BE2C (cell line): ENCODE measurements at regions not wholly inside any gene's neighbourhood (a gene's known extent, or its start where the extent isn't known, plus 50 kb on each side); places are given as distances from the start of the nearest gene placed in this dataset.

Experiments used
- DNase-seq: peaks from one replicate; pipeline ENCODE4 v3.0.0-alpha.2; 2020
- H3K27me3 ChIP-seq: fragments of 250-450 bp; sonication (Bioruptor Pico); 2 replicates; pipeline ENCODE4 v1.5.1; 2020; ENCODE audit warnings: mild to moderate bottlenecking
- H3K36me3 ChIP-seq: fragments of 250-450 bp; sonication (Bioruptor Pico); 2 replicates; pipeline ENCODE4 v1.5.1; 2020; ENCODE audit warnings: mild to moderate bottlenecking
- H3K4me1 ChIP-seq: fragments of 250-450 bp; sonication (Bioruptor Pico); 2 replicates; pipeline ENCODE4 v1.5.1; 2020
- H3K4me3 ChIP-seq: 2 replicates; pipeline ENCODE4 v1.5.1; 2011; ENCODE audit warnings: low read depth, low read length
- H3K9me3 ChIP-seq: fragments of 250-450 bp; sonication (Bioruptor Pico); 2 replicates; pipeline ENCODE4 v1.5.1; 2020
- TF ChIP-seq, protein P1 (sequence below): IDR thresholded peaks from 2 replicates; pipeline ENCODE4 v1.5.1; 2012; ENCODE audit warnings: mild to moderate bottlenecking, low read depth, low read length

DNA sequence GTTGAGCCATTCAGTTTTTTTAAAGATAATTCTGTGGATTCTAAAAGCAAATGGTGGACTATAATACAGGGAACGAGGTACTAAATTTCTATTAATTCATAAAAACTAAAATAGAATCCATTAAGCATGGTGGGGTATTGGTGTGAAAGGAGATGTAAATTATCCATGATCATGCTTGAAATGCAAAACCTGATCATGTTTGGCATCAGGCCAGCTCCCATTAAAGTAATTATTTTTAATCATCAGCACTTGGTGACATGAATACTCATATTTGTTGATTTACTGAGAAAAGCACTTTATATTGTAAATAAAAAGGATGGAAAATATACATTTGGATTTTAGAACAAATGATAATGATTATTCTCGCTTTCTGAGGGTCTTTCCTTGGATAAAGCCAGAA is 232.3 kb upstream of the MEIS1 start:
- Histone ChIP-seq H3K9me3 (no peaks in the 10 kb centered on the region), H3K4me1 (no peaks in the 10 kb centered on the region), H3K36me3 (no peaks in the 10 kb centered on the region), H3K27me3 (no peaks in the 10 kb centered on the region), H3K4me3 (no peak overlapping the region)
- TF ChIP-seq, protein P1, sequence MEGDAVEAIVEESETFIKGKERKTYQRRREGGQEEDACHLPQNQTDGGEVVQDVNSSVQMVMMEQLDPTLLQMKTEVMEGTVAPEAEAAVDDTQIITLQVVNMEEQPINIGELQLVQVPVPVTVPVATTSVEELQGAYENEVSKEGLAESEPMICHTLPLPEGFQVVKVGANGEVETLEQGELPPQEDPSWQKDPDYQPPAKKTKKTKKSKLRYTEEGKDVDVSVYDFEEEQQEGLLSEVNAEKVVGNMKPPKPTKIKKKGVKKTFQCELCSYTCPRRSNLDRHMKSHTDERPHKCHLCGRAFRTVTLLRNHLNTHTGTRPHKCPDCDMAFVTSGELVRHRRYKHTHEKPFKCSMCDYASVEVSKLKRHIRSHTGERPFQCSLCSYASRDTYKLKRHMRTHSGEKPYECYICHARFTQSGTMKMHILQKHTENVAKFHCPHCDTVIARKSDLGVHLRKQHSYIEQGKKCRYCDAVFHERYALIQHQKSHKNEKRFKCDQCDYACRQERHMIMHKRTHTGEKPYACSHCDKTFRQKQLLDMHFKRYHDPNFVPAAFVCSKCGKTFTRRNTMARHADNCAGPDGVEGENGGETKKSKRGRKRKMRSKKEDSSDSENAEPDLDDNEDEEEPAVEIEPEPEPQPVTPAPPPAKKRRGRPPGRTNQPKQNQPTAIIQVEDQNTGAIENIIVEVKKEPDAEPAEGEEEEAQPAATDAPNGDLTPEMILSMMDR = no peak
- no peak for DNase-seq

DNA sequence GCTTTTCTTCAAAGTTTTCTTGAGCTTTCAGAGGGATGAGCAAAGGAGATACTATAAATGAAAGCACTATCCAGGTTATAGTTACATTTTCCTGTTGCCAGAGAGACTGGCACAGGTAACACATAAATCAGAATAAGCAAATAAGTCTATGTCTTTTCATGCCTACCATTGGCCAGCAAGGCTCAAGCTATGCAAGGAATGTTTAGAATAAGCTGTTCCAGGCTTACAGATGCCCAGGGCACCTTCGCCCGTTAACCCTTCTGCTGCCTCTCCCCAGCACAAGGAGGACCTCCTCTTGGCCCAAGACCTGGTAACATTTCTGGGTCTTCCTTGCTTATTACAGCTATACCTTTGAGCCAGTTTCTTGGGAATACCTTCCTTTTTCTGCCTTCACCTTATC is 233.7 kb upstream of the MEIS1 start:
- no peaks in the 10 kb centered on the region for H3K36me3 ChIP-seq
- no peak overlapping the region for H3K4me3 ChIP-seq
- H3K9me3 ChIP-seq = no peaks in the 10 kb centered on the region
- H3K27me3 ChIP-seq = no peaks in the 10 kb centered on the region
- DNase-seq = no peak
- TF ChIP-seq, protein P1 = no peak
- no peaks in the 10 kb centered on the region for H3K4me1 ChIP-seq

DNA sequence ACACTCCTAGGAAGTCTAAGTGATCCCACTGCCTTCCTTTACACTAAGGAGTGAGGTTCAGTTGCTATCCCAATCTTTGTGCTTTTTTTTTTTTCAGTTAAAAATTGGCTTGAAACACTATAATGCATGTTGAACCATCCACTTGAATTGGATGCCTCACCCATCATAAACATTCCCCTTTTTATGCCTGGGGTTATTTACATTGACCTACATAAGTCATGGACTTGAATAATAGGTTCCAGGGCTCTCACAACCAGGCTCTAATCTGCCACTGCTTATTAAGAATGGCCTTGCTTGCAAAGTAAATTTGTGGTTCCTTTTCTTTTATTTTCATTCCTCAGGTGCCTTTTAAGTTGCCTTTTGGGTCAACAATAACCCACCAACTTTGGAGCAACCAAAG is 236.1 kb upstream of the MEIS1 start:
- TF ChIP-seq, protein P1 = no peak
- no peaks in the 10 kb centered on the region for H3K27me3 ChIP-seq
- no peaks in the 10 kb centered on the region for H3K9me3 ChIP-seq
- DNase-seq = no peak
- H3K36me3 ChIP-seq = no peaks in the 10 kb centered on the region
- H3K4me1 ChIP-seq = no peaks in the 10 kb centered on the region
- H3K4me3 ChIP-seq = no peak overlapping the region

DNA sequence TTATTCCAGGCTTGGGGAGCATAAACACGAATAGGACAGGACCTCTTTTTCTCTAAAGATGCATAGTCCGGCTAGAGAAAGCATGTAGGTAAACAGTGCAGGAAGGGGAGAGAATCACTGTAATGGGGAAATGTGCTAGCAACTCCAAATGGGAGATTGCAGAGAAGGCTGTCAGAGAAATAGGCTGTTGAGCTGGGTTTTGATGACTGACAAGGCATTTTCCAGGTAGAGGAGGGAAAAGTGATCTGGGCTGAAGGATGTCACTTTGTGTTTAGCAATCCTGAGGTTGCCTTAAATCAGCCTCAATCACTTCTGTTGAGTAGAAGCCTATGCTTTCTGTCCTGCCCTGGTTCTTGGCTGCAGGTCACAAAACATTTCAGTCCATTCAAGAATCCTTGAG is 242.0 kb upstream of the MEIS1 start:
- TF ChIP-seq, protein P1 = no peak
- Histone ChIP-seq H3K27me3 (no peaks in the 10 kb centered on the region), H3K9me3 (no peaks in the 10 kb centered on the region), H3K4me1 (no peaks in the 10 kb centered on the region), H3K36me3 (no peaks in the 10 kb centered on the region), H3K4me3 (no peak overlapping the region)
- no peak for DNase-seq

DNA sequence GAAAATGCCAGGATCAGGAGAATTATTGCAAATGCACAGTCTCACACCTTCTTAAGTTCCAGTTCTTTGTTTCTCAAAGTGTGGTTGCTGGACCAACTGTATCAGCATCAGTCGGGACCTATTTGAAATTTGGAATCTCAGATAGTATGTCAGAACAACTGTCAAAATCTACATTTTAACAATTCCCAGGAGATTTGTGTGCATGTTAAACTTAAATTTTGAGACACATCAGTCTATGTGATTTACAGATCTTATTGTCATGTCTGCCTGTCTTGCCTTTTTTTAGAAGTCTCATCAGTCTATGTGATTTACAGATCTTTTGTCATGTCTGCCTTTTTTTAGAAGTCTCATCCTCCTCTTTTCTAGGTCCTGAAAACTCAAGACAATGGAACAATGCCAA is 243.6 kb upstream of the MEIS1 start:
- Histone ChIP-seq H3K27me3 (no peaks in the 10 kb centered on the region), H3K9me3 (no peaks in the 10 kb centered on the region), H3K4me3 (no peak overlapping the region), H3K4me1 (no peaks in the 10 kb centered on the region), H3K36me3 (no peaks in the 10 kb centered on the region)
- DNase-seq = no peak
- TF ChIP-seq, protein P1 = no peak

DNA sequence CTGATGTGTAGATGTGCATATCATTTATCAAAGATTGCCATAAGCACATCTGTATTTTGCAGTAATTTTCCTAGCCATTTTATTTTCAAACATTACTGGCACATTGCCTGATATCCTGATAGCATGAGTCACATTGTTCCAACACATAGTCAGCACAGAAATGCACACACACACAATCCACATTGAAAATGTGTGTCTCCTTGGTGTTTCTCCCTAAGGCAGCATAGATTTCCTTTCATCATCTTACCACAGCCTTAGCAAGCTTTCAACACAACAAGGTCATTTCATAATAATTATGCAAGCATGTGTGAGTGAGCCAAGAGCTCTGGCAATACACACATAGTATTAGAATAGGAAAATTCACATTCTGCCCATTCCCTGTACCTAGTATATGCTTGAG is 245.4 kb upstream of the MEIS1 start:
- Histone ChIP-seq H3K36me3 (no peaks in the 10 kb centered on the region), H3K27me3 (no peaks in the 10 kb centered on the region), H3K9me3 (no peaks in the 10 kb centered on the region), H3K4me3 (no peak overlapping the region), H3K4me1 (no peaks in the 10 kb centered on the region)
- TF ChIP-seq, protein P1 = no peak
- DNase-seq = no peak
